ENCODE measurements at regions not wholly inside any gene's neighbourhood (a gene's known extent, or its start where the extent isn't known, plus 50 kb on each side); places are given as distances from the start of the nearest gene placed in this dataset.

GRCh38 chr13:73499695-73500094 lies 440.9 kb downstream of the KLF5 start:
- no peak for TF ChIP-seq CTCF (IDR thresholded peaks at IDR 0.05)
- TF ChIP-seq POLR2A (IDR thresholded peaks at IDR 0.05), result no peak
